ENCODE measurements at regions not wholly inside any gene's neighbourhood (a gene's known extent, or its start where the extent isn't known, plus 50 kb on each side); places are given as distances from the start of the nearest gene placed in this dataset.

GRCh38 chr1:239616673-239617072, 230.3 kb downstream of the CHRM3 start:
- TF ChIP-seq CTCF (IDR thresholded peaks at IDR 0.05) (no peak), POLR2A (IDR thresholded peaks at IDR 0.05) (no peak), POLR2AphosphoS5 (IDR thresholded peaks at IDR 0.05) (no peak), EP300 (IDR thresholded peaks at IDR 0.05) (no peak)
